ENCODE measurements at regions not wholly inside any gene's neighbourhood (a gene's known extent, or its start where the extent isn't known, plus 50 kb on each side); places are given as distances from the start of the nearest gene placed in this dataset.

DNA sequence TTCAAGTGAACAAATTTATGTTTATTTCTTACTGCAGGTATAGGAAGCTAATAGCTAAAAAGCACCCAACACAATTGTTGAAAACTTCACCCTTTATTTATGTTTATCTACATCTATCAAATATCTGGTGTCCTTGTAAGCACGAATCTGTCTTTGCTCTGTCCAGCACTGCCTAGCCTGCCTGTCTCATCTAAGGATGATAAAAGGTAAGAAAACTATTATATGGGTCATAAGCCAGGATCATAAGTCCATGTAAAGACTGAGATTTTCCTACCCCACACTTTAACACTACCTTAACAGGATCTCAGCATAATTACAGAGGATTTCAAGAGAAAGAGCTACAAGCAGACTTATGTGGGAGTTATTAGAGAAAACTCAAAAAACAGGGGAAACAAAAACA, 365.6 kb upstream of the TMEFF2 start:
- TF ChIP-seq, protein P1, sequence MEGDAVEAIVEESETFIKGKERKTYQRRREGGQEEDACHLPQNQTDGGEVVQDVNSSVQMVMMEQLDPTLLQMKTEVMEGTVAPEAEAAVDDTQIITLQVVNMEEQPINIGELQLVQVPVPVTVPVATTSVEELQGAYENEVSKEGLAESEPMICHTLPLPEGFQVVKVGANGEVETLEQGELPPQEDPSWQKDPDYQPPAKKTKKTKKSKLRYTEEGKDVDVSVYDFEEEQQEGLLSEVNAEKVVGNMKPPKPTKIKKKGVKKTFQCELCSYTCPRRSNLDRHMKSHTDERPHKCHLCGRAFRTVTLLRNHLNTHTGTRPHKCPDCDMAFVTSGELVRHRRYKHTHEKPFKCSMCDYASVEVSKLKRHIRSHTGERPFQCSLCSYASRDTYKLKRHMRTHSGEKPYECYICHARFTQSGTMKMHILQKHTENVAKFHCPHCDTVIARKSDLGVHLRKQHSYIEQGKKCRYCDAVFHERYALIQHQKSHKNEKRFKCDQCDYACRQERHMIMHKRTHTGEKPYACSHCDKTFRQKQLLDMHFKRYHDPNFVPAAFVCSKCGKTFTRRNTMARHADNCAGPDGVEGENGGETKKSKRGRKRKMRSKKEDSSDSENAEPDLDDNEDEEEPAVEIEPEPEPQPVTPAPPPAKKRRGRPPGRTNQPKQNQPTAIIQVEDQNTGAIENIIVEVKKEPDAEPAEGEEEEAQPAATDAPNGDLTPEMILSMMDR (IDR thresholded peaks at IDR 0.05 in 8 of 11, conservative IDR thresholded peaks at IDR 0.05 in 3 of 11): no peak
- TF ChIP-seq POLR2AphosphoS5 (IDR thresholded peaks at IDR 0.05): no peak
- TF ChIP-seq POLR2A (IDR thresholded peaks at IDR 0.05): no peak
- Histone ChIP-seq H3K4me3 (no peak overlapping the region), H3K27me3 (replicated peaks in 1 of 7) (no peaks in the 10 kb centered on the region), H3K36me3 (no peaks in the 10 kb centered on the region), H3K9me3 (no peaks in the 10 kb centered on the region), H3K27ac (no peak overlapping the region), H3K4me1 (no peaks in the 10 kb centered on the region)
- intact Hi-C loops (cut with DNase I; ENCODE audit: low total_unique reads): no loop called here
- 39 to 62% (median 51%) methylated on average over 1 of the region's 1 CpG for WGBS, 5 donors
- no peak for DNase-seq

DNA sequence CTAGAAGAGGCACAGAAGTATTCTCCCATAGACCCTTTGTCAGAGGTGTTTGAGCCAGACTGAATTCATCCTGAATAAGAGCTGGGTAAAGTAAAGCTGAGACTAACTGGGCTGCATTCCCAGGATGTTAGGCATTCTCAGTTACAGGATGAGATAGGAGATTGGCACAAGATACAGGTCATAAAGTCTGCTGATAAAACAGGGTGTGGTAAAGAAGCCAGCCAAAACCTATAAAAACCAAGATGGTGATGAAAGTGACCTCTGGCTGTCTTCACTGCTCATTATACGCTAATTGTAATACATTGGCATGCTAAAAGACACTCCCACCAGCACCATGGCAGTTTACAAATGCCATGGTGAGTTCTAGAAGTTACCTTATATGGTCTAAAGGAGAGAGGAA, 364.9 kb upstream of the TMEFF2 start:
- Histone ChIP-seq H3K27me3 (replicated peaks in 1 of 7) (no peaks in the 10 kb centered on the region), H3K4me3 (no peak overlapping the region), H3K36me3 (no peaks in the 10 kb centered on the region), H3K9me3 (no peaks in the 10 kb centered on the region), H3K4me1 (no peaks in the 10 kb centered on the region), H3K27ac (no peak overlapping the region)
- intact Hi-C loops (cut with DNase I; ENCODE audit: low total_unique reads): no loop called here
- no peak for DNase-seq
- TF ChIP-seq, protein P1 (IDR thresholded peaks at IDR 0.05 in 8 of 11, conservative IDR thresholded peaks at IDR 0.05 in 3 of 11): no peak
- TF ChIP-seq POLR2A (IDR thresholded peaks at IDR 0.05) (no peak), POLR2AphosphoS5 (IDR thresholded peaks at IDR 0.05) (no peak)
- 0% methylated on average over 1 of the region's 1 CpG for WGBS, 5 donors

DNA sequence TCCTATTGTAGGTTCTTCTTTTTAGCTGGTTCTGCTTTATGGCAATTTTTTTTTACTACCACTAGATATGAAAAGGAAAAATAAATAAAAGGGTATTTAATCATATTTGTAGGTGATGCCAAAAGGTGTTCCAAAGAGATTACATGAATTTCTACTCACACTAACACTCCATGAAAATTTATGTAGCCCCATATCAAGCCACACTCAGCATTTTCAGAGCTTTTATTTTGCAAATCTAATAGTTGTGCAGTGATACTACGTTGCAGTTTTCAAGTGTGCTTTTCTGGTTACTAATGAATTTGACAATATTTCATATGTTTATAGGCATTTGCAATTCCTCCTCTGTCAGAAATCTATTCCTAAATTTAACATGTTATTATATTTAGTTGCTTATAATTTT, 363.9 kb upstream of the TMEFF2 start:
- no peaks in the 10 kb centered on the region for H3K9me3 ChIP-seq
- 63 to 76% (median 65%) methylated on average over 1 of the region's 1 CpG for WGBS, 5 donors
- no peaks in the 10 kb centered on the region for H3K27me3 ChIP-seq (replicated peaks in 1 of 7)
- no peak overlapping the region for H3K4me3 ChIP-seq
- no peak overlapping the region for H3K27ac ChIP-seq
- TF ChIP-seq, protein P1 (IDR thresholded peaks at IDR 0.05 in 8 of 11, conservative IDR thresholded peaks at IDR 0.05 in 3 of 11): no peak
- TF ChIP-seq POLR2AphosphoS5 (IDR thresholded peaks at IDR 0.05): no peak
- no peak for TF ChIP-seq POLR2A (IDR thresholded peaks at IDR 0.05)
- intact Hi-C loops (cut with DNase I; ENCODE audit: low total_unique reads): no loop called here
- DNase-seq: no peak
- H3K36me3 ChIP-seq: no peaks in the 10 kb centered on the region
- no peaks in the 10 kb centered on the region for H3K4me1 ChIP-seq

DNA sequence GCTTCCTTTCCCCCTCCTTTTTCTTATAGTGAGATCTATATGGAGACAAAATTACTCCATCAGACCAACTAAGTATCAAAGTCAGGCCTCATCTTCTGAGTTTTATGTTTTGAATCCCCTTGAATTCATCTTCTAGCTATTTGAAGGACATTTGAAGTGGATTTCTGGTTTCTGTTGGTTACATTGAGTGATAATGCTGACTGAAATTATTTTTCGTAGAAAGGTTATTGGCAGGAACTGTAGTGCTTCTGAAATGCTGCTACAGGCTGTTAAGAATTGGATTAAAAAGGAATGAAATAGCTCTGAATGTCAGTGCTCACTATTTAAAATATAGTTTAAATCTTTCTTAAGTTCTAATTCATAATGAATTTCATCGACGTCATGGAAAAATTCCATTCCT, 361.0 kb upstream of the TMEFF2 start:
- WGBS, 5 donors: 83 to 90% (median 89%) methylated on average over 3 of the region's 3 CpGs
- H3K36me3 ChIP-seq: no peaks in the 10 kb centered on the region
- no peaks in the 10 kb centered on the region for H3K4me1 ChIP-seq
- no peak for DNase-seq
- TF ChIP-seq POLR2AphosphoS5 (IDR thresholded peaks at IDR 0.05): no peak
- TF ChIP-seq, protein P1 (IDR thresholded peaks at IDR 0.05 in 8 of 11, conservative IDR thresholded peaks at IDR 0.05 in 3 of 11): no peak
- TF ChIP-seq POLR2A (IDR thresholded peaks at IDR 0.05): no peak
- no peak overlapping the region for H3K4me3 ChIP-seq
- H3K27ac ChIP-seq: no peak overlapping the region
- H3K27me3 ChIP-seq (replicated peaks in 1 of 7): no peaks in the 10 kb centered on the region
- intact Hi-C loops (cut with DNase I; ENCODE audit: low total_unique reads): no loop called here
- no peaks in the 10 kb centered on the region for H3K9me3 ChIP-seq

Measured in spleen (tissue), 11 donors.